Panc1 (cell line): ENCODE measurements at regions not wholly inside any gene's neighbourhood (a gene's known extent, or its start where the extent isn't known, plus 50 kb on each side); places are given as distances from the start of the nearest gene placed in this dataset.

Experiments
- SIN3A ChIP-seq: IDR thresholded peaks from 2 replicates; pipeline ENCODE4 v1.6.1; 2012; ENCODE audit warnings: low read depth, mild to moderate bottlenecking, low read length, moderate library complexity, borderline replicate concordance; ENCODE audit not compliant: insufficient read depth
- TF ChIP-seq, protein P1 (sequence below): fragments of 450-650 bp; IDR thresholded peaks from 2 replicates; pipeline ENCODE4 v1.5.1; 2017; ENCODE audit warnings: mild to moderate bottlenecking
- TF ChIP-seq, protein P2 (sequence below), 2 experiments: IDR thresholded peaks; 2 replicates each; pipeline ENCODE4 v1.6.1; 2011 to 2012; ENCODE audit warnings: low read depth in 2 of 2, control low read depth in 1 of 2, low read length in 1 of 2, mild to moderate bottlenecking in 1 of 2, moderate library complexity in 1 of 2; ENCODE audit not compliant: insufficient read depth in 1 of 2

DNA sequence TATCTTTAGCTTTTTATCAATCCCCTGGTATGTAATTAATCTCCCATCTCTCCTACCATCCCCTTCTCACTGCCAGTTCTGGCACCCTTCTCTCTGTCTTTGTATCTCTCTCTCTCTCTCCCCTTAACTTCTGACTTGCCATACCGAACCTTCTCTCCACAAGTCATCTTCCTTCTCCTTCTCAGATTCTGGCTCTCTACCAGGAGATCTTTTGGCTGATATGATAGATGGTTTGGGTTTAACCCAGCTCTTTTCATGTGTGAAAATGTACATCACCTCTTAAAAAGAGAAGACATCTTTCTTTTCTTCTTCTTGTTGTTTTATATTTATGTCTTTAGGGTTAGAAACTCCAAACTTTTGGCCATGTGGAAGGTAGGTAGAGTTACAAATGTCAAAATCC lies 196.7 kb downstream of the HGF start:
- TF ChIP-seq, protein P1, sequence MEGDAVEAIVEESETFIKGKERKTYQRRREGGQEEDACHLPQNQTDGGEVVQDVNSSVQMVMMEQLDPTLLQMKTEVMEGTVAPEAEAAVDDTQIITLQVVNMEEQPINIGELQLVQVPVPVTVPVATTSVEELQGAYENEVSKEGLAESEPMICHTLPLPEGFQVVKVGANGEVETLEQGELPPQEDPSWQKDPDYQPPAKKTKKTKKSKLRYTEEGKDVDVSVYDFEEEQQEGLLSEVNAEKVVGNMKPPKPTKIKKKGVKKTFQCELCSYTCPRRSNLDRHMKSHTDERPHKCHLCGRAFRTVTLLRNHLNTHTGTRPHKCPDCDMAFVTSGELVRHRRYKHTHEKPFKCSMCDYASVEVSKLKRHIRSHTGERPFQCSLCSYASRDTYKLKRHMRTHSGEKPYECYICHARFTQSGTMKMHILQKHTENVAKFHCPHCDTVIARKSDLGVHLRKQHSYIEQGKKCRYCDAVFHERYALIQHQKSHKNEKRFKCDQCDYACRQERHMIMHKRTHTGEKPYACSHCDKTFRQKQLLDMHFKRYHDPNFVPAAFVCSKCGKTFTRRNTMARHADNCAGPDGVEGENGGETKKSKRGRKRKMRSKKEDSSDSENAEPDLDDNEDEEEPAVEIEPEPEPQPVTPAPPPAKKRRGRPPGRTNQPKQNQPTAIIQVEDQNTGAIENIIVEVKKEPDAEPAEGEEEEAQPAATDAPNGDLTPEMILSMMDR = no peak
- TF ChIP-seq, protein P2, sequence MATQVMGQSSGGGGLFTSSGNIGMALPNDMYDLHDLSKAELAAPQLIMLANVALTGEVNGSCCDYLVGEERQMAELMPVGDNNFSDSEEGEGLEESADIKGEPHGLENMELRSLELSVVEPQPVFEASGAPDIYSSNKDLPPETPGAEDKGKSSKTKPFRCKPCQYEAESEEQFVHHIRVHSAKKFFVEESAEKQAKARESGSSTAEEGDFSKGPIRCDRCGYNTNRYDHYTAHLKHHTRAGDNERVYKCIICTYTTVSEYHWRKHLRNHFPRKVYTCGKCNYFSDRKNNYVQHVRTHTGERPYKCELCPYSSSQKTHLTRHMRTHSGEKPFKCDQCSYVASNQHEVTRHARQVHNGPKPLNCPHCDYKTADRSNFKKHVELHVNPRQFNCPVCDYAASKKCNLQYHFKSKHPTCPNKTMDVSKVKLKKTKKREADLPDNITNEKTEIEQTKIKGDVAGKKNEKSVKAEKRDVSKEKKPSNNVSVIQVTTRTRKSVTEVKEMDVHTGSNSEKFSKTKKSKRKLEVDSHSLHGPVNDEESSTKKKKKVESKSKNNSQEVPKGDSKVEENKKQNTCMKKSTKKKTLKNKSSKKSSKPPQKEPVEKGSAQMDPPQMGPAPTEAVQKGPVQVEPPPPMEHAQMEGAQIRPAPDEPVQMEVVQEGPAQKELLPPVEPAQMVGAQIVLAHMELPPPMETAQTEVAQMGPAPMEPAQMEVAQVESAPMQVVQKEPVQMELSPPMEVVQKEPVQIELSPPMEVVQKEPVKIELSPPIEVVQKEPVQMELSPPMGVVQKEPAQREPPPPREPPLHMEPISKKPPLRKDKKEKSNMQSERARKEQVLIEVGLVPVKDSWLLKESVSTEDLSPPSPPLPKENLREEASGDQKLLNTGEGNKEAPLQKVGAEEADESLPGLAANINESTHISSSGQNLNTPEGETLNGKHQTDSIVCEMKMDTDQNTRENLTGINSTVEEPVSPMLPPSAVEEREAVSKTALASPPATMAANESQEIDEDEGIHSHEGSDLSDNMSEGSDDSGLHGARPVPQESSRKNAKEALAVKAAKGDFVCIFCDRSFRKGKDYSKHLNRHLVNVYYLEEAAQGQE (IDR thresholded peaks at IDR 0.05; ENCODE audit: insufficient read depth in 1 of 2, low read depth in 2 of 2, low read length in 1 of 2) = no peak
- no peak for TF ChIP-seq SIN3A
